CD14-positive monocyte (primary cell): ENCODE measurements at regions not wholly inside any gene's neighbourhood (a gene's known extent, or its start where the extent isn't known, plus 50 kb on each side); places are given as distances from the start of the nearest gene placed in this dataset.
A peak's percentile ranks its signal among the peaks of the same experiment; 100 is the strongest.

Experiments
- DNase-seq, 3 donors: peaks; one replicate each; pipeline ENCODE4 v3.0.0-alpha.2; 2011 to 2022
- H2AFZ ChIP-seq: 2 replicates; pipeline ENCODE4 v1.6.0; 2012; ENCODE audit warnings: mild to moderate bottlenecking, low read depth, low read length, inconsistent platforms; ENCODE audit not compliant: insufficient read depth, poor library complexity, severe bottlenecking
- H3K27ac ChIP-seq, 2 donors: 1 replicate in 1 of 2; 2 replicates in 1 of 2; pipeline ENCODE4 v1.5.1; 2012 to 2013; ENCODE audit warnings: low read length in 2 of 2, control low read depth in 1 of 2, inconsistent platforms in 1 of 2, low read depth in 1 of 2, mild to moderate bottlenecking in 1 of 2
- H3K27me3 ChIP-seq, 2 donors: one replicate each; pipeline versions ENCODE4 v1.6.0 to v1.6.1; 2011 to 2013; ENCODE audit warnings: low read length in 2 of 2; ENCODE audit not compliant: control insufficient read depth in 2 of 2, insufficient read depth in 2 of 2
- H3K36me3 ChIP-seq, 2 donors: replicated peaks in 1 of 2; 1 replicate in 1 of 2; 2 replicates in 1 of 2; pipeline versions ENCODE4 v1.5.1 to v1.6.1; 2012 to 2013; ENCODE audit warnings: low read length in 2 of 2, control low read depth in 1 of 2, inconsistent platforms in 1 of 2, mild to moderate bottlenecking in 1 of 2; ENCODE audit not compliant: insufficient read depth in 2 of 2, control insufficient read depth in 1 of 2
- H3K4me1 ChIP-seq, 2 donors: 1 replicate in 1 of 2; 2 replicates in 1 of 2; pipeline versions ENCODE4 v1.5.1 to v1.6.1; 2012 to 2013; ENCODE audit warnings: low read length in 2 of 2, control low read depth in 1 of 2, inconsistent platforms in 1 of 2, mild to moderate bottlenecking in 1 of 2, moderate library complexity in 1 of 2; ENCODE audit not compliant: insufficient read depth in 2 of 2, control insufficient read depth in 1 of 2
- H3K4me2 ChIP-seq: replicated peaks from 2 replicates; pipeline ENCODE3; 2012; ENCODE audit warnings: low read length, moderate library complexity, mild to moderate bottlenecking; ENCODE audit not compliant: poor library complexity, severe bottlenecking; ENCODE audit errors: extremely low read depth
- H3K4me3 ChIP-seq, 3 experiments: fragments of 200-600 bp in 1 of 3; sonication (generic) in 1 of 3; replicated peaks in 1 of 3; 1 replicate in 2 of 3; 2 replicates in 1 of 3; pipeline ENCODE4 v1.5.1; 2011 to 2013; ENCODE audit warnings: low read length in 3 of 3, mild to moderate bottlenecking in 3 of 3, control low read depth in 2 of 3, low read depth in 2 of 3, inconsistent platforms in 1 of 3, moderate library complexity in 1 of 3
- H3K79me2 ChIP-seq: 2 replicates; pipeline ENCODE4 v1.6.0; 2012; ENCODE audit warnings: mild to moderate bottlenecking, control low read depth, inconsistent platforms, low read length, moderate library complexity; ENCODE audit not compliant: insufficient read depth
- H3K9ac ChIP-seq: 2 replicates; pipeline ENCODE4 v1.6.0; 2017; ENCODE audit warnings: low read length, mild to moderate bottlenecking; ENCODE audit not compliant: insufficient read depth, poor library complexity, severe bottlenecking
- H3K9me3 ChIP-seq, 2 donors: replicated peaks in 1 of 2; 1 replicate in 1 of 2; 2 replicates in 1 of 2; pipeline versions ENCODE4 v1.5.1 to v1.6.1; 2012 to 2013; ENCODE audit warnings: low read length in 2 of 2, control low read depth in 1 of 2; ENCODE audit not compliant: control insufficient read depth in 1 of 2, insufficient read depth in 1 of 2
- H4K20me1 ChIP-seq: 2 replicates; pipeline ENCODE4 v1.6.0; 2012; ENCODE audit warnings: mild to moderate bottlenecking, low read length, control low read depth, moderate library complexity; ENCODE audit not compliant: insufficient read depth
- H3K27ac Mint-ChIP-seq, 7 donors: one replicate each; pipeline ENCODE4 v1.8.0; 2020; ENCODE audit warnings: mild to moderate bottlenecking in 7 of 7, mixed read lengths in 7 of 7, moderate library complexity in 6 of 7, inconsistent platforms in 2 of 7
- H3K27me3 Mint-ChIP-seq, 3 donors: one replicate each; pipeline ENCODE4 v1.8.0; 2021 to 2022; ENCODE audit warnings: low read depth in 3 of 3, mild to moderate bottlenecking in 3 of 3, mixed read lengths in 3 of 3, moderate library complexity in 3 of 3, inconsistent platforms in 1 of 3
- H3K36me3 Mint-ChIP-seq, 2 donors: one replicate each; pipeline ENCODE4 v1.8.0; 2020; ENCODE audit warnings: mixed read lengths in 2 of 2, inconsistent platforms in 1 of 2, mild to moderate bottlenecking in 1 of 2
- H3K4me1 Mint-ChIP-seq: one replicate; pipeline ENCODE4 v1.8.0; 2020; ENCODE audit warnings: mild to moderate bottlenecking, mixed read lengths
- H3K4me3 Mint-ChIP-seq, 2 donors: one replicate each; pipeline ENCODE4 v1.8.0; 2020; ENCODE audit warnings: mild to moderate bottlenecking in 2 of 2, mixed read lengths in 2 of 2, moderate library complexity in 1 of 2
- H3K9me3 Mint-ChIP-seq, 7 donors: one replicate each; pipeline ENCODE4 v1.8.0; 2020 to 2022; ENCODE audit warnings: mixed read lengths in 7 of 7, mild to moderate bottlenecking in 6 of 7, moderate library complexity in 6 of 7, inconsistent platforms in 2 of 7
- WGBS: methylation state at CpG from one replicate; pipeline ENCODE4 v1.1.5; 2013; ENCODE audit warnings: missing lambda C conversion rate; ENCODE audit not compliant: insufficient coverage; 5-methylcytosine and 5-hydroxymethylcytosine counted together
- intact Hi-C, 2 donors: fragments of 100-400 bp; cut with micrococcal nuclease; formaldehyde crosslinking; loops; one replicate each; pipeline versions ENCODE4 v1.15.0 to v1.15.1; 2023
- TF ChIP-seq, protein P1 (sequence below): fragments of 200-600 bp; IDR thresholded peaks from one replicate; pipeline ENCODE4 v1.8.0; 2022; ENCODE audit warnings: antibody characterized with exemption, mild to moderate bottlenecking

DNA sequence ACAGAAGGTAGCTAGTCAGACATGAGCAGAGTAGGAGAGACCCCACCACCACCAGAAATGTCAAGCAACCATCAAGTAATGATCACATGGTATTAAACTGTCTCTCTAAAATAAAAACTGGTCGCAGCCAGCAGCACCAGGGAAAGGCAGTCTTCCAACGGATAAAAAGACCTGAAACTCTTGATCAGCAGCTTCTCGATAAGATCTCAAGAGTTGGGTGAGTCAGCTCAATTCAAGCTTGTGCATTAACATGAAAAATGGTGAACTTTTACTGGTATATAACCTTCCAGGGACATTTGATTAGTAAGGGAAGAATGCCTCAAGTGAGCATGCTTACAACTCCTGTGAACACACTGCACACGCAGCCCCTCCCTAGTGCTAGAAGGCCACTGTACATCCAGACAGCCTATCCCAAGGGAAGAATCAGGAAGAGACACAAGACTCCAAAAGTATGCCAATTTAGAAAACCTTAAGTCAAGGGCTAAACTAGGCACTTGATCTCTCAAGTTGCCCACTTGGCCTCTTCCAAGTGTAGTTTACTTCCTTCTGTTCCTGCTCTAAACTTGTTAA, 270.0 kb upstream of the GNPDA2 start:
- H2AFZ ChIP-seq = no peak overlapping the region
- H3K4me1 Mint-ChIP-seq = no peaks in the 10 kb centered on the region
- no peaks in the 10 kb centered on the region for H3K4me1 ChIP-seq
- no peak overlapping the region for H3K27ac ChIP-seq
- peak overlapping the region in 1 of 7 donors; percentile 62 for H3K27ac Mint-ChIP-seq
- no peak overlapping the region for H3K4me2 ChIP-seq
- H3K4me3 Mint-ChIP-seq = no peak overlapping the region
- no peak overlapping the region for H3K4me3 ChIP-seq
- TF ChIP-seq, protein P1, sequence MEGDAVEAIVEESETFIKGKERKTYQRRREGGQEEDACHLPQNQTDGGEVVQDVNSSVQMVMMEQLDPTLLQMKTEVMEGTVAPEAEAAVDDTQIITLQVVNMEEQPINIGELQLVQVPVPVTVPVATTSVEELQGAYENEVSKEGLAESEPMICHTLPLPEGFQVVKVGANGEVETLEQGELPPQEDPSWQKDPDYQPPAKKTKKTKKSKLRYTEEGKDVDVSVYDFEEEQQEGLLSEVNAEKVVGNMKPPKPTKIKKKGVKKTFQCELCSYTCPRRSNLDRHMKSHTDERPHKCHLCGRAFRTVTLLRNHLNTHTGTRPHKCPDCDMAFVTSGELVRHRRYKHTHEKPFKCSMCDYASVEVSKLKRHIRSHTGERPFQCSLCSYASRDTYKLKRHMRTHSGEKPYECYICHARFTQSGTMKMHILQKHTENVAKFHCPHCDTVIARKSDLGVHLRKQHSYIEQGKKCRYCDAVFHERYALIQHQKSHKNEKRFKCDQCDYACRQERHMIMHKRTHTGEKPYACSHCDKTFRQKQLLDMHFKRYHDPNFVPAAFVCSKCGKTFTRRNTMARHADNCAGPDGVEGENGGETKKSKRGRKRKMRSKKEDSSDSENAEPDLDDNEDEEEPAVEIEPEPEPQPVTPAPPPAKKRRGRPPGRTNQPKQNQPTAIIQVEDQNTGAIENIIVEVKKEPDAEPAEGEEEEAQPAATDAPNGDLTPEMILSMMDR = no peak
- H3K9ac ChIP-seq = no peak overlapping the region
- H3K9me3 Mint-ChIP-seq = peaks cover 0 to 7% (median 0%) of the 10 kb centered on the region in 7 donors
- no peaks in the 10 kb centered on the region for H3K27me3 Mint-ChIP-seq
- H3K9me3 ChIP-seq = peaks cover 0 to 4% of the 10 kb centered on the region in 2 donors
- intact Hi-C loops = no loop called here
- H4K20me1 ChIP-seq = no peaks in the 10 kb centered on the region
- DNase-seq = no peak
- H3K27me3 ChIP-seq = no peaks in the 10 kb centered on the region
- 79% methylated on average over 2 of the region's 4 CpGs for WGBS
- no peaks in the 10 kb centered on the region for H3K36me3 Mint-ChIP-seq
- no peaks in the 10 kb centered on the region for H3K79me2 ChIP-seq
- H3K36me3 ChIP-seq = no peaks in the 10 kb centered on the region

DNA sequence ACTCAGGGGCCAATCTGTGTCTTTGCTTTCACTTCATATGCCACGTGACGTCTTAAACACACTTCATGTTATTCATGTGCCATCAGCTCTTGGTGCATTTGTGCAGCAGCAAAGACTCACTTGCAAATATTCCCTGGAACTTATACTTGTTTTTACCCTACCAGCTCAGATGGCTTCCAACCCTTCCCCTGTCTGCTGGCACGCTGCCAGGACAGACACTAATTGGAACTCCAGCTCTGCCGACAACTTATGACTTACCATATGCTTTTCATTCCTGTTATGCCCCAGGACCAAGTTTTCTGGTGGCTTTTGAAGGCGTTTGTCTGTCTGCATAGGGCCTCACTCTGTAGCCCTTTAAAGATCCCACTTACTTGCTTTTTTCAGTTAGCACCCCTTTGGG, 261.7 kb upstream of the GNPDA2 start:
- Mint-ChIP-seq H3K27ac (no peak overlapping the region), H3K4me3 (no peak overlapping the region), H3K4me1 (no peaks in the 10 kb centered on the region), H3K27me3 (peaks cover 0 to 2% (median 0%) of the 10 kb centered on the region in 3 donors), H3K9me3 (peaks cover 5 to 31% (median 8%) of the 10 kb centered on the region in 7 donors), H3K36me3 (no peaks in the 10 kb centered on the region)
- H3K27ac ChIP-seq = no peak overlapping the region
- no peaks in the 10 kb centered on the region for H3K27me3 ChIP-seq
- WGBS = 58% methylated on average over 4 of the region's 5 CpGs
- DNase-seq = no peak
- H3K36me3 ChIP-seq = no peaks in the 10 kb centered on the region
- peaks cover 0 to 16% of the 10 kb centered on the region in 2 donors for H3K9me3 ChIP-seq
- no peak overlapping the region for H2AFZ ChIP-seq
- no peaks in the 10 kb centered on the region for H3K79me2 ChIP-seq
- H3K9ac ChIP-seq = no peak overlapping the region
- TF ChIP-seq, protein P1 = no peak
- H3K4me1 ChIP-seq = no peaks in the 10 kb centered on the region
- no peak overlapping the region for H3K4me3 ChIP-seq
- intact Hi-C loops = no loop called here
- H4K20me1 ChIP-seq = no peaks in the 10 kb centered on the region
- no peak overlapping the region for H3K4me2 ChIP-seq
